Ishikawa (cell line): ENCODE measurements at regions not wholly inside any gene's neighbourhood (a gene's known extent, or its start where the extent isn't known, plus 50 kb on each side); places are given as distances from the start of the nearest gene placed in this dataset.

Experiments
- CEBPB ChIP-seq: IDR thresholded peaks from 2 replicates; pipeline ENCODE4 v1.6.1; 2012
- CREB1 ChIP-seq: IDR thresholded peaks from 2 replicates; pipeline ENCODE4 v1.6.1; 2012; ENCODE audit warnings: low read depth
- EGR1 ChIP-seq: IDR thresholded peaks from 2 replicates; pipeline ENCODE4 v1.6.1; 2012
- EP300 ChIP-seq: IDR thresholded peaks from 2 replicates; pipeline ENCODE4 v1.6.1; 2012; ENCODE audit warnings: borderline replicate concordance
- FOXM1 ChIP-seq: IDR thresholded peaks from 2 replicates; pipeline ENCODE4 v1.6.1; 2012; ENCODE audit warnings: low read depth, borderline replicate concordance
- NFIC ChIP-seq: IDR thresholded peaks from 2 replicates; pipeline ENCODE4 v1.6.1; 2012
- RAD21 ChIP-seq: IDR thresholded peaks from 2 replicates; pipeline ENCODE4 v1.6.1; 2012; ENCODE audit warnings: low read depth
- REST ChIP-seq: IDR thresholded peaks from 2 replicates; pipeline ENCODE4 v1.6.1; 2012; ENCODE audit warnings: low read depth, mild to moderate bottlenecking
- TAF1 ChIP-seq: IDR thresholded peaks from 2 replicates; pipeline ENCODE4 v1.6.1; 2012; ENCODE audit warnings: low read depth, mild to moderate bottlenecking
- TCF12 ChIP-seq: IDR thresholded peaks from 2 replicates; pipeline ENCODE4 v1.6.1; 2012; ENCODE audit warnings: low read depth
- TEAD4 ChIP-seq: IDR thresholded peaks from 2 replicates; pipeline ENCODE4 v1.6.1; 2012
- YY1 ChIP-seq: IDR thresholded peaks from 2 replicates; pipeline ENCODE4 v1.6.1; 2012; ENCODE audit warnings: low read depth
- ZBTB7A ChIP-seq: IDR thresholded peaks from 2 replicates; pipeline ENCODE4 v1.6.1; 2012; ENCODE audit warnings: low read depth
- TF ChIP-seq, protein P1 (sequence below): IDR thresholded peaks from 2 replicates; pipeline ENCODE4 v1.6.1; 2012
- TF ChIP-seq, protein P2 (sequence below): IDR thresholded peaks from 2 replicates; pipeline ENCODE4 v1.6.1; 2012

DNA sequence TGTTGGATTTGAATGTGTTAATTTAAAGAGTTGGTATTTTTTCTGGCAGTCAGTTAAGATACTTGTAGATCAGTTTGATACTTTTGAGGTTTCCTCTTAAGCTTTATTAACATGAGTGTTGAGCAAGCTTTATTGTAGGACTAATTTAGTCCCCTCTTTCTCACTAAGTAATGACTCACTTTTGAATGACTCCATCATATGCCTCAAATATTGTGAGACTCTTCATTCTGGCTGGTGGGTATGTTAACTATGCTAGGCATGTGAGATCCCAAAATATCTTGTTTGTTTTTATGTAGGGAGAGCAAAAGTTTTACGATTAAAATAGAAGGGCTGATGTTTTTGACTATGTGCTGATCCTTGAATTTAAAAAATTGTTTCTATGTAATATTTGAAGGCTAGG is 355.7 kb downstream of the IZUMO3 start:
- TF ChIP-seq NFIC: no peak
- no peak for TF ChIP-seq CEBPB
- TF ChIP-seq, protein P1, sequence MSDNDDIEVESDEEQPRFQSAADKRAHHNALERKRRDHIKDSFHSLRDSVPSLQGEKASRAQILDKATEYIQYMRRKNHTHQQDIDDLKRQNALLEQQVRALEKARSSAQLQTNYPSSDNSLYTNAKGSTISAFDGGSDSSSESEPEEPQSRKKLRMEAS: no peak
- TF ChIP-seq FOXM1: no peak
- no peak for TF ChIP-seq TAF1
- no peak for TF ChIP-seq REST
- no peak for TF ChIP-seq YY1
- TF ChIP-seq RAD21: no peak
- TF ChIP-seq, protein P2, sequence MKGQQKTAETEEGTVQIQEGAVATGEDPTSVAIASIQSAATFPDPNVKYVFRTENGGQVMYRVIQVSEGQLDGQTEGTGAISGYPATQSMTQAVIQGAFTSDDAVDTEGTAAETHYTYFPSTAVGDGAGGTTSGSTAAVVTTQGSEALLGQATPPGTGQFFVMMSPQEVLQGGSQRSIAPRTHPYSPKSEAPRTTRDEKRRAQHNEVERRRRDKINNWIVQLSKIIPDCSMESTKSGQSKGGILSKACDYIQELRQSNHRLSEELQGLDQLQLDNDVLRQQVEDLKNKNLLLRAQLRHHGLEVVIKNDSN: no peak
- no peak for TF ChIP-seq EGR1
- TF ChIP-seq EP300: no peak
- TF ChIP-seq CREB1: no peak
- TF ChIP-seq TCF12: no peak
- TF ChIP-seq ZBTB7A: no peak
- no peak for TF ChIP-seq TEAD4

DNA sequence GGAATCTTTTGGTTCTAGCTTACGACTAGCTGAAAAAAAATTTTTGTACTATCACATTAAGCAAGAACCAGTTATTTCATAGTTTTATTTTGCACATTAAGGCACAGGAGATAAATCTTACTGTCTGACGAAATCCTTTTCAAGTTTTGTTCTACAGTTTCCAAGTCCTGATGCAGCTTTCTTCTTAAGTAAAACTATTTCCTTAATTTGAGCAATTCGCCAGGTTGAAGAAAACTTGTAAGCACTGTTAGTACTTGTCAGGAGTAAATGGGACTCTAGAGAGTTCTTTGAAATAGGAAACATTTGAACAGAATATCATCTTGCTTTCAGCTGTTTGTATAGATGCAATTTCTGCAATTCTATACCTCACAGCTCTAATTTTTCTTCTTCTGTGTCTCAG is 318.8 kb upstream of the ELAVL2 start:
- TF ChIP-seq EP300 (no peak), FOXM1 (no peak), EGR1 (no peak), RAD21 (no peak)
- TF ChIP-seq, protein P1: no peak

GRCh38 chr9:24132244-24132643 is 306.2 kb upstream of the ELAVL2 start:
- TF ChIP-seq FOXM1: no peak
- TF ChIP-seq, protein P2: no peak

DNA sequence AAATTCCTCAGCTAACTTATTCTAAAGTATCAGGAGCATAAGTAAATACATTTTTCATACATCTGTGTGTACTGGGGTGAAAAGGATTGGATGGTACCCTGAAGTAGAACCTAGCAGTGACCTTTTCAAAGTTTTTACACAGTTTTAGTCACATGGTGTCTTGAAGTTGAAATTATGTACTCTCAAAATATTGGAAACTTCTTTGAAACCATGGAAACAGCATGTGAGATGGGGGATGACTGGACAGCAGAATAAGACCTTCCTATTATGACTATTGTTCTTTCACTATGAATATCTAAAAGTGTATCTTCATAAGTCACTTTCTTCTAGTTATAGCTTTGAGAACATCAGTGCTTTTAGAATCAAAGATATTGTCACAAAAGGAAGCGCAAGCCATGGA is 301.5 kb upstream of the ELAVL2 start:
- TF ChIP-seq FOXM1: no peak
- TF ChIP-seq REST: no peak
- TF ChIP-seq CREB1: no peak
- no peak for TF ChIP-seq RAD21
- TF ChIP-seq, protein P1: no peak
- no peak for TF ChIP-seq EP300
- no peak for TF ChIP-seq YY1
- TF ChIP-seq TEAD4: no peak
- TF ChIP-seq TAF1: no peak
- TF ChIP-seq EGR1: no peak
- no peak for TF ChIP-seq NFIC
- TF ChIP-seq CEBPB: no peak
- TF ChIP-seq TCF12: no peak
- no peak for TF ChIP-seq ZBTB7A
- TF ChIP-seq, protein P2: no peak

DNA sequence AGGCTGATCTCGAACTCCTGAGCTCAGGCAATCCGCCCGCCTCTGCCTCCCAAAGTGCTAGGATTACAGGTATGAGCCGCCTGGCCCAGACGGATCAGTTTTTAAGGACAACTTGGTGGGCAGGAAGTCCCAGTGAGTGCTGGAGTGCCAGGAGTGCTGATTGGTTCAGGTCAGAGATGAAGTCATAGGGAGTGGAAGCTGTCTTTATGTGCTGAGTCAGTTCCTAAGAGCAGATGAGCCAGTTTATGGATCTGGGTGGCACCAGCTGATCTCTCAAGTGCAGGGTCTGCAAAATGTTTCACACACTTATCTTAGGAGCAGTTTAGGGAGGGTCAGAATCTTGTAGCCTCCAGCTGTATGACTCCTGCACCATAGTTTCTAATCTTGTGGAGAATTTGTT is 292.1 kb upstream of the ELAVL2 start:
- TF ChIP-seq FOXM1: no peak
- TF ChIP-seq, protein P2: no peak

DNA sequence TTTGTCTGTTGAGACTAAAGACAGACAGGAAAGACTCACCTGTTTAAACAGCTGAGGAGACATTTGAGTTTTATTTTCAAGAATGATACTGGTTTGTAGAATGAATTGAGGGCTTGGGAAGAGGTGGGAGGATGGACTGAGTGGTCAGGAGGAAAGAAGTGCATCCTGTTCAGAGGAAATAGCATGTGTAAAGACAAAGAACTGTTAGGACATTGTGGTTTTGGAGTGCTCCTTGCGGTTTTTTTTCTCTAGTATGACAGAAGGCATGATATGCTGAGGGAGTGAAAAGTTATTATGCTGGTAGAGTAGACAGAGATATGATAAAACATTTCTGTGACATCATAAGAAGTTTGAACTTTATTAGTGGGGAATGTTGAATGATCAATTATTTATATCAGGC is 270.7 kb upstream of the ELAVL2 start:
- TF ChIP-seq ZBTB7A (no peak), RAD21 (no peak), YY1 (no peak), CEBPB (no peak), EP300 (no peak), TAF1 (no peak), TEAD4 (no peak), TCF12 (no peak), FOXM1 (no peak), NFIC (no peak)
- TF ChIP-seq, protein P1: no peak
- TF ChIP-seq, protein P2: no peak
